ENCODE measurements at regions not wholly inside any gene's neighbourhood (a gene's known extent, or its start where the extent isn't known, plus 50 kb on each side); places are given as distances from the start of the nearest gene placed in this dataset.

DNA sequence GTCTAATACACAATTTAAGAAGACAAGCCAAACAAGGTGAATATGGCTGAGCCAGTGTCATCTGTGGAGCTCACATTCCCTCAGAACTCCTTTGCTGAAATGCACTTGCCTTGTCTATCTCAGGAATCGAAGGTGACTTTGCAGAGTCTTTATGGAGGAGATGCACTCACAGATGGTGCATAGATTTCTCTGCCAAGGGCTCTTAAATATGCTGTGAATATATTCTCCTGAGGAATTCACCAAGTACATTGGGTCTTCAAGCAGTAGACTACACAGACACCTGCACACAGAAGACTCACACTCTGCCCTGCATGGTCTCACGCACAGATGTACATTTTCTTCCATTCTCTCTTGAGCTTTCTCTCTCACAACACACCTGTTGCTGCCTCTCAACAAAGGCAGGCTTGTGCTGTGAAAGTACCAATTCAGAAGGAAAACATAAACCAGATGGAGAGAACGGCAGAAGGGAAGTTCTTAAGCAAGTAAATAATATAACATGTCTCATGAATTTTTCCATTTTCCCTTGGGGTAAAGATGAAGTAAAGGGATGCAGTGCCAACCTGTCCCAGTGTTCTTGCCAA is 174.7 kb downstream of the DLEU7 start:
- 61 to 64% methylated on average over 3 of the region's 3 CpGs for WGBS, 2 donors
- H3K4me3 ChIP-seq (ENCODE audit: low read depth, poor library complexity, severe bottlenecking) = no peak overlapping the region
- TF ChIP-seq, protein P1, sequence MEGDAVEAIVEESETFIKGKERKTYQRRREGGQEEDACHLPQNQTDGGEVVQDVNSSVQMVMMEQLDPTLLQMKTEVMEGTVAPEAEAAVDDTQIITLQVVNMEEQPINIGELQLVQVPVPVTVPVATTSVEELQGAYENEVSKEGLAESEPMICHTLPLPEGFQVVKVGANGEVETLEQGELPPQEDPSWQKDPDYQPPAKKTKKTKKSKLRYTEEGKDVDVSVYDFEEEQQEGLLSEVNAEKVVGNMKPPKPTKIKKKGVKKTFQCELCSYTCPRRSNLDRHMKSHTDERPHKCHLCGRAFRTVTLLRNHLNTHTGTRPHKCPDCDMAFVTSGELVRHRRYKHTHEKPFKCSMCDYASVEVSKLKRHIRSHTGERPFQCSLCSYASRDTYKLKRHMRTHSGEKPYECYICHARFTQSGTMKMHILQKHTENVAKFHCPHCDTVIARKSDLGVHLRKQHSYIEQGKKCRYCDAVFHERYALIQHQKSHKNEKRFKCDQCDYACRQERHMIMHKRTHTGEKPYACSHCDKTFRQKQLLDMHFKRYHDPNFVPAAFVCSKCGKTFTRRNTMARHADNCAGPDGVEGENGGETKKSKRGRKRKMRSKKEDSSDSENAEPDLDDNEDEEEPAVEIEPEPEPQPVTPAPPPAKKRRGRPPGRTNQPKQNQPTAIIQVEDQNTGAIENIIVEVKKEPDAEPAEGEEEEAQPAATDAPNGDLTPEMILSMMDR (IDR thresholded peaks at IDR 0.05) = no peak
- no peak for TF ChIP-seq POLR2A (IDR thresholded peaks at IDR 0.05)
- intact Hi-C loops (cut with DNase I; ENCODE audit: low total_unique reads) = no loop called here
- no peak for DNase-seq (ENCODE audit: low spot score in 2 of 2)

DNA sequence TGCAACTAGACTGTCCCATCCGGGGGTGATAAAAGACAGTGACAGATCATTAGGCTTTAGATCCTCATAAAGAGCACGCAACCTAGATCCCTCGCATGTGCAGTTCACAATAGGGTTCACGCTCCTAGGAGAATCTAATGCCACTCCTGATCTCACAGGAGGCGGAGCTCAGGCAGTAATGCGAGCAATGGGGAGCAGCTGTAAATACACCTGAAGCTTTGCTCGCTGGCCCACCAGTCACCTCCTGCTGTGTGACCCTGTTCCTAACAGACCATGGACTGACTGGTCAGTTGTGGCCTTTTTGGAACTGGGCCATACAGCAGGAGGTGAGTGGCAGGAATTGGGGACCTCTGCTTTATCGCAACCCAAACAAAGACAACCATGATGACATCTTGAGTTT is 173.2 kb downstream of the DLEU7 start:
- no peak for DNase-seq (ENCODE audit: low spot score in 2 of 2)
- whole genome bisulfite sequencing, 2 donors = 95% methylated on average over 8 of the region's 8 CpGs
- no peak for TF ChIP-seq POLR2A (IDR thresholded peaks at IDR 0.05)
- TF ChIP-seq, protein P1 (IDR thresholded peaks at IDR 0.05) = no peak
- intact Hi-C loops (cut with DNase I; ENCODE audit: low total_unique reads) = no loop called here
- H3K4me3 ChIP-seq (ENCODE audit: low read depth, poor library complexity, severe bottlenecking) = no peak overlapping the region

DNA sequence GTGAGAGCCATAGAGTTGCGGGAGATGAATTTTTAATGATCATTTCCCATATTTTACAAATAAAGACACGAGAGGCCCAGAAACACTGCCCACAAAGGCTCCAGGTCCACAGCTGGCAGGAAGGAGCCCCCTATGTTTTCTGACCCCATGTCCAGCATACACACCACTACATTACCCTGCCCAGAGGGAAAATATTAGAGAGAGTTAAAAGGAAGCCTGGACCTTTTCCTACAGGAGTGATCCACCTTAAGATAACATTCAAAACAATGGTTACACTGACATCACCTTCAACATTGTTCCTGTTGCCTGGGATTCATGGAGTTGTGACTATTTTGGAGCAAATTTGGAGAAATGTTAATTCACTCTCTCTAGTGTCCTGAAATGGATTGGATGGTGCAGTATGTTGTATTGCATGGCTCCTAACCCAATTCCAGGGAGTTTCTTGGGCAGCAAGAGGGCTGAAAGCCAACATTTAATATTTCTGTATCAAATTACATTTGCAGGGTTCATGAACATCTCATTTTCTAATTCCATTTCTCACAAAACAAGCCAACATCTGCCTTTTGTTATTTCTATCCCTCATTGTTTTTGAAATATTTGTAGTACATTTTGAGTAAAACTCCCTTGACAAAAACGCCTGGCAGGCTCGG is 172.5 kb downstream of the DLEU7 start:
- intact Hi-C loops (cut with DNase I; ENCODE audit: low total_unique reads) = no loop called here
- 79 to 83% methylated on average over 4 of the region's 4 CpGs for WGBS, 2 donors

DNA sequence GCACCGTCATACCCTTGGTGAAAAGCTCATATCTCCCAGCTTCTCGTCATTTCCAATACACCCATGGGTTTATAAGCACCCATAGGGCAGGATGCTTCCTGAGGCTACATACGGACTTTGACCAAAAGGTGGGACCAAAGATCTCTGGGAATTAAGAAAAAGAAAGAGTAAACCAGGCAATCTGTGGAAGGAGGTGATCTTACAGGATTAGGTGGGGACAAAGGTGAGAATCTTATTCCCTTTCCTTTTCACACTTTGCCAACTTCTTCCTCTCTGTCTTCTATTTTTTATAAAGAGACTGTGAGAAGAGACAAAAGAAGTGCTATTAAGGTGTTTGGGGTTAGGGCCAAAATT is 172.0 kb downstream of the DLEU7 start:
- 65 to 69% methylated on average over 3 of the region's 3 CpGs for WGBS, 2 donors
- no peak for DNase-seq (ENCODE audit: low spot score in 2 of 2)
- H3K4me3 ChIP-seq (ENCODE audit: low read depth, poor library complexity, severe bottlenecking) = no peak overlapping the region
- intact Hi-C loops (cut with DNase I; ENCODE audit: low total_unique reads) = no loop called here
- TF ChIP-seq POLR2A (IDR thresholded peaks at IDR 0.05) = no peak
- TF ChIP-seq, protein P1 (IDR thresholded peaks at IDR 0.05) = no peak

More for the DNA sequence above, 172.5 kb downstream of the DLEU7 start:
- no peak for DNase-seq (ENCODE audit: low spot score in 2 of 2)
- TF ChIP-seq POLR2A (IDR thresholded peaks at IDR 0.05) = no peak
- TF ChIP-seq, protein P1 (IDR thresholded peaks at IDR 0.05) = no peak
- no peak overlapping the region for H3K4me3 ChIP-seq (ENCODE audit: low read depth, poor library complexity, severe bottlenecking)

DNA sequence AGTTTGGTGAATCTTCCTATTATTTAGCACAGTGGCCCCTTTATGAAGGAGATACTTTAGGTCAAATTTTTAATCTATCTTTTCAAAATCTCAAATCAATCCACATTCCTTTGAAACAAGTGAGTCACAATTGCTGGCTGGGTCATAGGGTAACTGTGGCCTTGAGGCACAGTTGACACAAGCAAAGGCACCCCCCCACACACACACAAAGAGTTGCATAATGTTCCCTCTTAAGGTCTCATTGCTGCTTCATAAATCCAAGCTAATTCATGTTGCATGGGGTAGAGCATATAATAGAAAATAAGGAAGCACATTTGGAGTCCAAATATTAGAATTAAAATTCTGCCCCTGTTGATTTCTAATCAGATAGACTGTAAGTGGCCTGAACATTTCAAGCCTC is 171.5 kb downstream of the DLEU7 start:
- peak in 1 of 2 donors; percentile 35 for DNase-seq (ENCODE audit: low spot score in 2 of 2)
- no peak for TF ChIP-seq POLR2A (IDR thresholded peaks at IDR 0.05)
- TF ChIP-seq, protein P1 (IDR thresholded peaks at IDR 0.05) = no peak
- no peak overlapping the region for H3K4me3 ChIP-seq (ENCODE audit: low read depth, poor library complexity, severe bottlenecking)
- intact Hi-C loops (cut with DNase I; ENCODE audit: low total_unique reads) = no loop called here

DNA sequence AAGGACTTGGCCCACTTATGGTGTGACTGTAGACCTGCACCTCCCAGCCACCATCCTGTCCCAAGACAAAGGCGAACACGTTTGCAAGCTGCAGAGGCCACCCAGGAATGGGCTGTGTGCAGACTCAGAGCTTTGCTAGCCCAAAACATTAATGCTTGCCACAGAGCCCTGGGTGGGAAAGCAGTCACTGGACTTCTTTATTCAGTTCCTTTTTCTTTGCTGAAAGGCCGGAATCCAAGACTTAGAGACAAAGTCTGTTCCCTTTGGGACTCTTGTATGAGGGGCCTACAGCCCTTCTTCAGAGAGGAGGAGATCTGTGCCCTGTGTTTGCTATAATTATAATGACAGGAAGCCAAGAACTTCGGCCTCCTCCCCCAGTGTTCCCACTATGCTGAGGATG is 167.8 kb downstream of the DLEU7 start:
- WGBS, 2 donors = 83 to 87% methylated on average over 4 of the region's 4 CpGs
- intact Hi-C loops (cut with DNase I; ENCODE audit: low total_unique reads) = no loop called here
- no peak overlapping the region for H3K4me3 ChIP-seq (ENCODE audit: low read depth, poor library complexity, severe bottlenecking)
- no peak for DNase-seq (ENCODE audit: low spot score in 2 of 2)
- TF ChIP-seq POLR2A (IDR thresholded peaks at IDR 0.05) = no peak
- TF ChIP-seq, protein P1 (IDR thresholded peaks at IDR 0.05) = no peak

Measured in lower leg skin (tissue), 4 donors.